Stimulated activated CD8-positive, alpha-beta memory T cell treated with anti-CD3 and anti-CD28 coated beads, Interleukin-7, amount 100 ng/mL, for 48 hours (primary cell): ENCODE measurements at regions not wholly inside any gene's neighbourhood (a gene's known extent, or its start where the extent isn't known, plus 50 kb on each side); places are given as distances from the start of the nearest gene placed in this dataset.

Experiments
- DNase-seq, 2 donors: peaks; one replicate each; pipeline ENCODE4 v3.0.0-alpha.2; 2020; ENCODE audit warnings: low read depth in 1 of 2; ENCODE audit errors: extremely low read depth in 1 of 2

DNA sequence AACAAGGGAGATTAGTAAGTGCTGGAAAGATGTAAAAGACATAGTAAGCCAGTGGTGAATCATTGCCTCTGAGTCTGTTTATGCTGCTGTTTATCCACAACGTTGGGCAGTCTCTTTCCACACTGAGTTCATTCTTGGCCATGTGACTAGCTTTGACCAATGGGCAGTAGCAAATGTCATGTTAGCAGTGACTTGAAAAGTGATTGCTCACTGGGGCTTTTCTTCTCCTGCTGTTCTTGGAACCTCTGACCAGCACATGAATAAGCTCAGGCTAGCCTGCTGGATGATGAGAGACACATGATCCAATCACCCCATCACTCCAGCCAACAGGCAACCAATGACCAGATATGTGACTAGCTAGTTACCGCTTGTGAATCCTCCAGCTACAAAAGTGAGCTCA is 360.4 kb downstream of the SLC4A3 start:
- no peak for DNase-seq

DNA sequence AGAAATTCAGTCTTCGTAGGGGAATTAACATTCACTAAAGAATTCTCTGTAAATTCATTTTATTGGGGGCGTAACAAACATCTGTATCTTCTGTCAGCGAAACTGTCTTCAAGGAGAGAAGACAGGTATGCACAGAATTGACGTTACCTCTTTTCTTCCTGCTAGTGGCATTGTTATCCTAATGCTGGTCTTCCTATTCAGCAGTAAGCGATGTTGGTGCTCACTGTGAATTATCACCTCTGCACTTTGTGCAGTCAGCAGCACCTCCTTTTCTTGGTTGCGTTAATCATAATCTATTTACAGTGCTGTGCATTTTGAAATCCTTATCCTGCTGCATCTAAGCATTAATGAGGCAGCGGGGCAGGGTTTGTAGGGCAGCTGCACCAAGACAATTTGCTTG is 362.3 kb downstream of the SLC4A3 start:
- DNase-seq: no peak

DNA sequence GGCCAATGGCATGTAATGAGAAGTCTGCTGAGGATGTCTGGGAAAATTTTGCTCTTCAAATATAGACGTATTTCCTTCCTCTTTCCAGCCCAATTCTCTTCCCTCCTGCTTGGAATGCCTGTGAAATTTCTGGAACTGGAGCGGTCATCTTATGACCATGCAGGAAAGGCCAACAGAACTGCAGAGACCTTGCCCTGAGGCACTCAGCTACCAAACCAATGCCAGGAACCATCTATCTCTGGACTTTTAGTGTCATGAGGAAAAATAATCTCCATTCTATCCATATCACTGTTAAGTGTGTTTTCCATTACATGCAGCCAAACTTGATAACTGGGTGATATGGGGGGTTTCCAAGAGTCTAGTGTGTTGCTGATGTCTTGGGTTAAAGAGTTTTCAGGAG is 363.7 kb downstream of the SLC4A3 start:
- no peak for DNase-seq

DNA sequence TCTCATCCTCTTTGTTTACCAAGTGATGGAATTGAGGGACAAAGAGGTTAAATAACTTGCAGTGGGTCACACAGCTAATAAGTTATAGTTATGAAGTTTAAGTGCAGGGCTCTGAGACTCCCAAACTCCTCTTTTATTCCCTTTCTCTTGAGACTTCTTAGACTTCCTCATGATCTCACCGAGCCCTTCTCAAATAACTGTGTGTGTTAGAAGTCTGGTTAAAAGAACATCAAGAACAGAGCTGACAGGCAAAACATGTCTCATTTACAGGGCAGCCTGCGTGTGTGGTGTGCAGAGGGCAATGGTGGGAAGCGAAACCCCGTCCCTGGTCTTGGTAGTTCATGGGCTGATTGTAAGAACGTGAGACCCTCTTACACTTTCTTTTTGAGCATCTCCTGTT is 368.0 kb downstream of the SLC4A3 start:
- DNase-seq: no peak

DNA sequence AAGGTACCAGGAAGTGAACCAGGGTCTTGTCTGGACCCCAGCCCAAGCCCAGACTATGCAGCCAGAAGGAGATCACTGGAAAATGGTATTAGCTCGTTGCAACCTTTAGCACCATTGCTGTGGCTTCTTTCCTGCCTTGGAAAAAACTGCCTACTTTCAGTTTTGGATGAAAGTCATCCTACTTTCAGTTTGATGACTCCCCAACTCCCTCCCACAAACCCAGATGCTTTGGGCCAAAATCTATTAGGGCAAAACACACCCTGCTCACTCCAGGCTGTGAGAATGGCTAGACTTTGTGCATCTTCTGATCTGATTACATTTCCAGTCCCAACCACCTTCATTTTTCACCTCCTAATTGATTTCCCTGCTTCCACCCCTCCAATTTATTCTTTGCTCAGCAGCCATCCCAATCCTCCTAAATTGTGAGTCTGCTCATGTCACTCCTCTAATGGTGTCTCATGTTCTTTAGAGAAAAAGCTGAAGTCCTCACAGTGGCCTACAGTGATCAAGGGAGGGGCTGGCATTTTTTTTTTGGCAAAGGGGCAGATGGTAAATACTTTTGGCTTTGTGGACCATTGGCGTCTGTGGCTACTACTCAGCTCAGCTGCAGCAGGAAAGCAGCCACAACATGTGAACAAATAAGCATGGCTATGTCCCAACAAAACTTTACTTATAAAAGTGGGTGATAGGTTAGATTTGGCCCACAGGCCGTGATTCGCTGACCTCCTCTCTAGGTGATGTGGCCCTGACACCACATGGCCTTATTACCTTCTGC is 368.7 kb downstream of the SLC4A3 start:
- DNase-seq: no peak

DNA sequence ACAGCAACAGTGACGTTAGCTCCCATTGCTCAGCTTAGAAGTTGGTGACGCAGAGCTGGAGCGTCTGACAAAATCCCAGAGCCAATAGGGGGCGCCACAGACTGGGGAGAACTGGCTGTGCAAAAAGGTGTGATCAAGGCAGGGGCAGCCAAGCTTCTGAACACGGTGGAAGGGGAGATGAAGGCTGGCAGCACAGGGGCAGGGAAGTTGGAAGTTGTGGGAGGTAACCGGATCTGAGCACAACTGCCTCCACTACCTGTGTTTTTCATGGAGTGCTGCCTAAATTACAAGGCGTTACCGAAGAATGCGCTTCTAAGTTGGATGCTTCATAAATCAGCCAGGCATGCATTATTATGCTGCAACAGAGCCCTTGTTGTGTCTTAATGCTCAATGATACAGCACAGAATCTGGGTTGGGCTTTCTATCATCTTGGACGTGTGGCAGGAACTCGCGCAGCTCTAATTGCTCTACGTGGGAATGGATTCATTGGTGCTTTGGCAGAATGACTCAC is 370.0 kb downstream of the SLC4A3 start:
- DNase-seq: no peak

DNA sequence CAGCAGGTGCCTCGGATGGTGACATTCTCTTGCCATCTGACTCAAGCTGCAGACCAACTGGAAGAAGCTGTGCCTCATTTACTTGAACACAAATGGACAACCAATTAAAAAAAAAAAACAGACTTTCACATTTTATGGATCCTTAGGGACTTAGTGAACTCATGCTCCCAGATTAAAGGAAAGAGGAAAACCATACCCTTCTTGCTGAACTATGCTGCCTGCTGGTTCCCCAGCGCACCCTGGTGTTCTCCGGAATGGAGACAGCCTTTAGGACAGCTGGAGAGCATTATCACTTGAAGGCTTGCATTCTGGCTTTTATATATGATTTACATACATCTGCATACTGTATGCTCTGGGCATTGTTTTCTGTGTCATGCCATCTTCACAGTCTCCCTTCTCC is 370.7 kb downstream of the SLC4A3 start:
- no peak for DNase-seq

DNA sequence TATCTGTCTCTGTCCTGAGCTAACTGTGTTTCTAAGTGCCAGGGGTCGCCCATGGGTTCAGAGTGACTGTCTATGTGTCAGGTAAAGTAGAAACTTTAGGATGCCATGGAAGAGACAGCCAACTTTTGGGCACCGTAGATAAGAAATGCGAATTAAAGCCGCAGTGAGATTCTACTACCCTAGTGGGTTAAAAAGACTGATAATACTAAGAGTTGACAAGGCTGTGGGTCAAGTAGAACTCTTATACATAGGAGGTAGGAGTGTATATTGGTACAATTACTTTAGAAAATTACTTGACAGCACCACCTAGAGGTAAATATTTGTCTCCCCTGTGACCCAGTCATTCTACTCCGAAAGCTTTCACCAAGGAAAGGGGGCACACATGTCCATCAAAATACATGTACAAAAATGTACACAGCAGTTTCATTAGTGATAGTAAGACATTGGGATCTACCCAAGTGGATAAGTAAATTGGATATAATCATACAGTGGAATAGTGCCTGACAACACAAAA is 371.3 kb downstream of the SLC4A3 start:
- DNase-seq: no peak

DNA sequence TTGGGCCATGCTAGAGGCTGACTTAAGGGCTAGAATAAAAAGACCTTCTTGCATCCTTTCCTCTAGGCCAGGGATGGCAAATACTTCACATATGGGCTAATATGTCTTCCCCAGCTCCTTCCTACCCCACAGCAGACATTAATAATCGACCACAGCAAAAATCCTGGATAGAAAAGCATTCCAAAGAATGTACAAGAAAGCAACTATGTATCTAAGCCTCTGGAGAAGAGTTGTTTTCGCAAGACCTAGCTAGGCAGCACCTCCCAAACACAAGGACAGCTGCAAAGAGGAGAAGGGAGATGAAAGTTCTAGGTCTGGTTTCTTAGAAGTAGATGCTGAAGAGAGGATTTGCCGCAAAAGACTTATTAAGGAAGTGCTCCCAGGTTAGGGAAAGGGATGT is 372.6 kb downstream of the SLC4A3 start:
- DNase-seq: no peak

DNA sequence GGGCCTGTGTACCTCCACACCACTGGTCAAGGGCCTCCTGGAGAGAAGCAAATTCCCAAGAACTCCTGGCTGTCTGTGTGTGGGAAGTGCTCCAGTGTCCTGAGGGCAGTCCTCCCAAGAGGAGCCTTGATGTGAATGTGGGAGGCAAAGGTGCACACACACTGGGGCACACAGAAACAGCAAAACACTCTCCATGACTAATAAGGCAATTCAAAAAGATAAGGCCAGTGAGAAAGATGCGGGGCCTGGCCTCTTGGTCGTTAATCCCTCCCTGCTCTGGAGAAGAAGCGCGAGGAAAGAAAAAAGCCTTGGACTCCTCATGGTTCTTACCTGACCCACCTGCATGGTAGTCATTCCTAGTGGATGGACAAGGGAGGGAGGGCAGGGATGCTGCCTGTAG is 373.2 kb downstream of the SLC4A3 start:
- no peak for DNase-seq

DNA sequence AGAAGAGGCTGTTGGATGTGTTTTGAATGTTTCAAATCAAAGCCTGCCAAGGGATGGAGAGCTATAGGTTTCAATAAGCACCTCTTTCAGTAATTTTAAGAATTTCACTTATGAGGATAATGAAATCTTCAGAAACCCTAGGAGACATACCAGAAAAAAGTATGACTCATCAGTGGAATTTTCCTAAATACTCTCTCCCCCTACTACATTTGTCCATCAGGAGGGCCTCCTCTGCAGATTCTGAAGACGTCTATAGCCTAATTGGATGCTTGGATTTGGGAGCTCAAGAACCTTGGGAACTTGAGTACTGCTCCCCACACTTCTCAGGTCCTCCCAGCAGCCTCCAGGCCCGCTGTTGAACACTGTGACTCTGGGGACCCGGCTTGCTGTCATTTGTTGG is 374.3 kb downstream of the SLC4A3 start:
- DNase-seq: no peak

DNA sequence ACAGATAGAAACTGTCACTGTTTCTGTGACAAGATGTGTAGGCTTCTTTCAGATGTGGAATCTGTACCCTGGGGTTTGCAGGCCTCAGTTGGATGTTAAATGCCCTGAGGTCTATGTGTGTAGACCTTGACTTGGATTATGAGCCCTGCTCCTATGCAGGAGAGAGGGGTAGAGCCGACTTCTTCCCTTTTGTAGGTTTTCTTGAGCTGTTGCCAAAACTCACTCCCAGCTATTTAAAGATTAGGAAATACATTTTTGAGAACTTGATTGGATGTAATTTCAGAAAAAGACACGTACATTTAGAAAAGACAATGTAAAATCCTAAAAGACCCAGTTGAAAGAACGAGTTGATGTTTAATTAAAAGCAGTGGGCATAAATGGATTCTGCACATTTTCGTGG is 374.8 kb downstream of the SLC4A3 start:
- no peak for DNase-seq

DNA sequence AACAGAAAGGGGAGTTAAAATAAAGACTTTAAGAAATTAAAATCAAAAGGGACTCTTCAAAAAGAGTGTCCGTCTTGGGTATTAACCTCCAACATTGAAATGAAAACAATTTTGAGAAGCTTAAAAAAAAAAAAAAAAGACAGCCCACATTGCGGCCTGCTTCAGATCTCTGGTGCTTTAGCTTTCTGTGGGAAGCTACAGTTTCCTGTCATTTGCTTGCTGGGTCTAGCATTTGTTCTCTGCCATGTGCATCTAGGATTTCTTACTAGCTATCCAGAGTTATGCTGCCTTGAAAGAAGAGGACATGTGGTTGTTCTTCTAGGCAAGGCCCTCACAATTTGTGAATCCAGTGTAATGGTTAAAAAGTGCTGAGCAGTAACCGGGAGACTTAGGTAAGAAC is 375.3 kb downstream of the SLC4A3 start:
- no peak for DNase-seq

DNA sequence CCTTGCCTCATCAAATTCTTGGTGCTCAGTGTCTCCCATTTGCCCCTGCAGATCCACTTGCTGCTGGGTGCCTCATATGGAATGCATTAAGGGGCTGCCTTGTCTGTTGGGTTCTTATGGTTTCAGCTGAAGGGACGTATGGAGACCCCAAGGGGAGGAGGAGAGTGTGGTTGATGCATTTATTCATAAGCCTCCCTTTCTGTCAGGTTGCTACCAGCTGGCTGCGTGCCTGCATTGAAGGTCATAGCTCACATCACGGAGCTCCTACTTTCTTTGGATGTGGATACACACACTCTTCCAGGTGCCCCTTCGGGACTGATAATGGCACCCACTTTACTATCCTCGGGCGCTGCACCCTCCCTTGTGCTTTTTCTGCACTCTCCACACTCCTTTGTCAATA is 377.9 kb downstream of the SLC4A3 start:
- DNase-seq: no peak

DNA sequence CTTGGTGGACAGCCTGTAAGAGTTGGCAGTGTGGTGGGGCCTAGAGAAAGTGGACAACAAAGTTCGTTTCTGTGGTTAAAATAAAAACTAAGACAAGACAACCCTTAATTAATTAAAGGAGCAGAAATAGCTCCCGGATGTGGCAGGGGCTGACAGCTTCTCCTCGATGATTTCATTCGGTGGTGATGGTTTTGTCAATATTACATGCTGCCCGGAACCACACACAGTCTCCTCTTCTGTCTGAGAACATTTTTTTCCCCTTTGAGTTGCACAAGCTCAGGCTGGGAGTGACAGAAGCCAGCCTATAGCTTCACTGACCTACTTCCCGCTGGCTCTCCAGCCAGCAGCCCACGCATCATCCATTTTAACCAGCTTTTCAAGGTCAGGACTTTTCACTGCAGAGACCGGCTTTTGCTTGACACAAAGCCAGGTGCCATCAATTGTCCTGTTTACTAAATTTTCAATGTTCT is 378.8 kb downstream of the SLC4A3 start:
- no peak for DNase-seq

DNA sequence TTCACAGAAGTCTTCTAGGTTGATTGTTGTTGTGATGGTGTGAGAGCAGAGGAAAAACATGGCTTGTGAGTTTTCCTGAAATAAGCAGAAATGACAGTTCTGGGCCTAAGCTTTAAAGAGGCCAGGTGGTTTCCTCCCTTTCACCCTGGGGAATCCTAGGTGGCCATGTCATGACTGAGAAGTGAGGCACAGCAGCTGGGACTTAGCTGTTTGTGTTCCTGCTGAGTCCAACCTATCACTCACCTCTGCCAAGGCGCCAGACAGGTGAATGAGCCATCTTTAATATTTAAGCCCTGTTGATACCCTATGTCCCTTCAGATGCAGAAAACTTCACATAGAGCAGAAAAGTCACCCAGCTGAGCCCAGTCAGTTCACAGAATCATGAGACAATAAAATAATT is 384.4 kb downstream of the SLC4A3 start:
- DNase-seq: no peak

DNA sequence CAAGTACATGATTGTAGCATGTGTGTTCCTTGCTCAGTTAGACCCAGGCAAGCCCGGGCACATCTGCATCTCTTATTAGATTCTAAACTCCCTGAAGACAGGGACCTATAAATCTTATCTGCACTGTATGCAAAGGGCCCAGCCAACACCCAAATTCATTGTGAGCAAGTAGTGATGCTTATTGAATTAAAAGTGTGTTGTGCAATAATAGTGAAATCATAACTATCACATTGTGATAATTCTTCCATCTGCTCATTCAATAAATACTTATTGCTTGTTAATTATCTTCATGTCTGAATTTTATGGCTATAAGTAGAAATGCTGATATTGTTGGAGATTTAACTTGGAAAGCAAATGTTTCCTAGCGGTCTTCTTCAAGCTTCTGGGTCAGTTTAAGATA is 387.5 kb downstream of the SLC4A3 start:
- no peak for DNase-seq

DNA sequence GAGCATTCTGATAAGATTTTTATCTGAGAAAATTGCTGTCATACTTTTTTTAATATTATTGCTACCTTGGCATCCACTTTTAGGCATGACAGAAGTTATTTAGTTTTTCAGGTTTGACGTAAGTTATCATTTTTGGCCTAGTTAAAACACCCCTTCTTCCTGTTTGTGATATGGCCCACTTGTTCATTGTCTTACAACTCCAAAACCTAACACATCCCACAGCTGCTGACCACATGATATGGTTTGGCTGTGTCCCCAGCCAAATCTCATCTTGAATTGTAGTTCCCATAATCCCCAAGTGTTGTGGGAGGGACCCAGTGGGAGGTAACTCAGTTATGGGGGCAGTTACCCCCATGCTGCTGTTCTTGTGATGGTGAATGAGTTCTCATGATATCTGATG is 388.1 kb downstream of the SLC4A3 start:
- DNase-seq: no peak

DNA sequence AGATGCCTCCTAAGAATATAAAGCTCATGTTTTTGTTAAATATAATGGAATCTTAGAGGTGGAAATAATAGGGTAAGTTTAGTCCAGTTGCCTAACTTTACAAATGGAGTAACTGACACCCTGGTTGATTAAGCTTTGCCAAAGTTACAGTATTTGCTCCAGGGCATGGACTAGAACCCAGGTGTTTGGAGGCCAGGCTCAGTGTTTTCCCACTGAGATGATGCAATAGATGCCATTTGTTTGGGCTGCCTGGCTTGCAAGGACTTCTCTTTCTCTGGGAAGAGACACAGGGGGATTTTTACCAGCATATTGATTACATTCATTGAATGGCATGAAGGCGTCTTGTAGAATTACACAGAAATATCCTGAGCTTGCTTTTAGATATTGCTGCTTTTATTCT is 397.8 kb downstream of the SLC4A3 start:
- DNase-seq: no peak

DNA sequence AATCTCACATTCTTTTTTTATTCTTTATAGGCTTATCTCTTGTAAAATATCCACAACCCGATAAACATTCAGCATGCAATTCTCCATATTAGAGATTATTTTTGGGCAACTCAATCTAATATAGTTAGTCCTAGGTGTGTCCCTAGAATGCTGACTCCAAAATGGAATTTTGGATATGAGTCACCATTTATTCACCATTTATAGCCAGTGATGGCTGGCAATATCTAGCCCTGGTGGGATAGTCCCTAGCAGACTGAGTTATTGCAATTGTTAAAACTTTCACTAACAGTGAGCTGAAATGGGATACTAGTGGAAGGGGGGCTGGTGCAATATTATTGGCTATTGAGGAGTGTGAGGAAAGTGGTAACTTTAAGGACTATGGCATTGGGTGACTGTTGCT is 401.6 kb downstream of the SLC4A3 start:
- DNase-seq: no peak

DNA sequence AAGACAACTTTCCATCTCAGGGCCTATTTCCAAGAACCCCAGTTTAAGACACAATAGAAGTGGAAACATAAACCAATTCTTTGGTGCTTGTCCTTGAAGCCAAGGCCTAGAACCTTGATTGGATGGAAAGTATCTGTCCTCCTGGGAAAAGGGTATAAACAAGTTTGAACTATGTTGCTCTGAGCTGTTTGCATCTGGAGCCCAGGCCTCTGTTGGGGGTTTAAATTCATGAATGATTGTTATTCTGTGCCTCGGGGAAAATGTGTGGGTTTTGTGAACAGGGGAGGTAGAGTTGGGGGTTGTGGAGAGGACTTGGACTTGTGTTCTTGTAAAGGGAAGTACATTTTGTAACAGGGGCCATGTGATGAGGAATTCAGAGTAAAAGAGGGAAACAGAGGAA is 406.1 kb downstream of the SLC4A3 start:
- no peak for DNase-seq

DNA sequence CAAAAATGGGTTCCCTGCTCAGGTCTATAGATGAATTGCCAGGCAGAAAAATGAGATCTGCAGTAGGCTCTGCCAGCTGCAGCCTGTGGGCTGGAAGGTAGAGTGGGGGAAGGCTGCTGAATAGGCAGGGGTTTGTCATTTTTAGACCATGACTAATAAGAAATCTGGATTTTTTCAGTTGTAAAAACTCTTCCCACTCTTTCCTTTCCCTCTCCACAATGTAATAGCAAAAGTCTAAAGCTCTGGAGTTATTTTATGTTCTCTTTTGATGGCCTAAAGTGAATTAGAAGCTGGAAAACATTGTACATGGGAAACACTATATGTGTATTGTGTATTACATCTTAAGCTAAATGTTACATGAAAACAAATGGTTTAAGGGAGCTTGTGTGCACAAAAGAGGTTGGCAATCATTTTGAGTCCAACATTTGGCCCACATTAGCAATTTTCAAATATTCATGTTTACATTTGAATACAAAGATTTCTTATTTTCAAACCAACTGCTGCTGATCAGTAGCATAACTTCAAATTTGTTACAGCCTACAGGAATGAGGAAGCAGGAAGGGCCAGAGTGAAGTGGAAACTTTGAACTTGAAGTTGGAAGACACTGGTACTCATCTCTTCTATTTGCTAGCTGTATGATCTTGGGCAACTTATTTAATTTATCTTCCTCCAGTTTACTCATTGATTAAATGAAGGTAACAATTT is 407.1 kb downstream of the SLC4A3 start:
- no peak for DNase-seq
